Tibial artery (tissue), 4 donors: ENCODE measurements at regions not wholly inside any gene's neighbourhood (a gene's known extent, or its start where the extent isn't known, plus 50 kb on each side); places are given as distances from the start of the nearest gene placed in this dataset.
"Not testable (repeated sequence)": the region's sequence is repeated elsewhere in the genome, so short reads cannot be mapped to it uniquely, and the experiment has no call there.

Experiments
- DNase-seq, 2 donors: peaks; one replicate each; pipeline ENCODE4 v3.0.0-alpha.2; 2019
- H3K27ac ChIP-seq, 2 donors: fragments of 200-600 bp; sonication (generic) in 1 of 2; 1 replicate in 1 of 2; 2 replicates in 1 of 2; pipeline ENCODE4 v1.5.1; 2018 to 2019; ENCODE audit warnings: mild to moderate bottlenecking in 1 of 2
- H3K27me3 ChIP-seq, 2 donors: fragments of 200-600 bp; sonication (generic) in 1 of 2; one replicate each; pipeline versions ENCODE4 v1.5.1 to v1.6.0; 2016 to 2019
- H3K36me3 ChIP-seq, 3 donors: fragments of 200-600 bp; sonication (generic) in 2 of 3; one replicate each; pipeline ENCODE4 v1.5.1; 2016 to 2019; ENCODE audit warnings: mild to moderate bottlenecking in 2 of 3
- H3K4me1 ChIP-seq, 4 donors: fragments of 200-600 bp; sonication (generic) in 2 of 4; 1 replicate in 3 of 4; 2 replicates in 1 of 4; pipeline ENCODE4 v1.5.1; 2016 to 2019
- H3K4me3 ChIP-seq, 2 donors: fragments of 200-600 bp; sonication (generic) in 1 of 2; 1 replicate in 1 of 2; 2 replicates in 1 of 2; pipeline ENCODE4 v1.5.1; 2018 to 2019; ENCODE audit warnings: mild to moderate bottlenecking in 2 of 2
- H3K9me3 ChIP-seq, 3 donors: fragments of 200-600 bp; sonication (generic) in 1 of 3; one replicate each; pipeline ENCODE4 v1.5.1; 2016 to 2019
- CTCF ChIP-seq, 2 experiments: fragments of 200-600 bp in 1 of 2; fragments of 450-650 bp in 1 of 2; IDR thresholded peaks; one replicate each; pipeline ENCODE4 v1.5.1; 2017 to 2019; ENCODE audit warnings: antibody characterized with exemption in 2 of 2, mild to moderate bottlenecking in 1 of 2, moderate library complexity in 1 of 2
- intact Hi-C: fragments of 100-400 bp; cut with DNase I; formaldehyde crosslinking; loops from one replicate; pipeline ENCODE4 v1.15.0; 2023; ENCODE audit warnings: low total_unique reads

- no peak overlapping the region for H3K4me3 ChIP-seq
- H3K36me3 ChIP-seq: no peaks in the 10 kb centered on the region
- no peaks in the 10 kb centered on the region for H3K27me3 ChIP-seq
- no peak for DNase-seq
- H3K4me1 ChIP-seq: no peaks in the 10 kb centered on the region
- TF ChIP-seq CTCF (IDR thresholded peaks at IDR 0.05): no peak
- H3K27ac ChIP-seq: no peak overlapping the region
- no peaks in the 10 kb centered on the region for H3K9me3 ChIP-seq
- intact Hi-C loops: no loop called here
Measured at GRCh38 chr2:167729911-167730310, 517.5 kb downstream of the STK39 start.

DNA sequence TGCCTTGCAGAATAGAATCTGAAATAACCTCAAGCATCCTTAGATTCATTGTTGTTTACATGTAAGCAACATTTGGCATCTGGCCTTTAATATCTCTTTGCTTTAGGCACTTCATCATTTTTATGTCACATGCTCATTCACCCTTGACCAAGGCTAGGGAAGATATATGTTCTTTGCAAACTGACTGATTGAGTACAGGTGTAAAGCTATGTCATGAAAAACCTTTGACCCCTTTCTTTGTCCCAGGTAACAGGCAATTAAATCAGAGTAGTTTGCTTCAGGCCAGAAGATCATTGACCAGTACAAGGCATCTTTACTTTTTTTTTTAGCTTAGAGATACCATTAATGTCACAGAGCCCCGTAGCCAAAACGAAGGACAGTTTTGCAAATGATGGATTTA is 520.6 kb downstream of the STK39 start:
- Histone ChIP-seq H3K4me3 (no peak overlapping the region), H3K4me1 (no peaks in the 10 kb centered on the region), H3K27ac (no peak overlapping the region), H3K9me3 (no peaks in the 10 kb centered on the region), H3K27me3 (no peaks in the 10 kb centered on the region), H3K36me3 (no peaks in the 10 kb centered on the region)
- no peak for DNase-seq
- no peak for TF ChIP-seq CTCF (IDR thresholded peaks at IDR 0.05)
- intact Hi-C loops: no loop called here

GRCh38 chr2:167721593-167721992 is 525.8 kb downstream of the STK39 start:
- TF ChIP-seq CTCF (IDR thresholded peaks at IDR 0.05): no peak
- no peak for DNase-seq
- intact Hi-C loops: no loop called here

GRCh38 chr2:167719410-167719809 is 528.0 kb downstream of the STK39 start:
- Histone ChIP-seq H3K4me3 (no peak overlapping the region), H3K9me3 (no peaks in the 10 kb centered on the region), H3K27me3 (no peaks in the 10 kb centered on the region), H3K36me3 (no peaks in the 10 kb centered on the region), H3K27ac (no peak overlapping the region), H3K4me1 (no peaks in the 10 kb centered on the region)
- DNase-seq: no peak
- no peak for TF ChIP-seq CTCF (IDR thresholded peaks at IDR 0.05)
- intact Hi-C loops: loop anchor here (2.0 kb wide), 1 partner anchor 31 kb away; no protein-coding TSS in a partner anchor

More at GRCh38 chr2:167721593-167721992, 525.8 kb downstream of the STK39 start:
- no peak overlapping the region for H3K27ac ChIP-seq
- H3K36me3 ChIP-seq: no peaks in the 10 kb centered on the region
- H3K4me3 ChIP-seq: no peak overlapping the region
- H3K27me3 ChIP-seq: no peaks in the 10 kb centered on the region
- H3K4me1 ChIP-seq: no peaks in the 10 kb centered on the region
- H3K9me3 ChIP-seq: no peaks in the 10 kb centered on the region

DNA sequence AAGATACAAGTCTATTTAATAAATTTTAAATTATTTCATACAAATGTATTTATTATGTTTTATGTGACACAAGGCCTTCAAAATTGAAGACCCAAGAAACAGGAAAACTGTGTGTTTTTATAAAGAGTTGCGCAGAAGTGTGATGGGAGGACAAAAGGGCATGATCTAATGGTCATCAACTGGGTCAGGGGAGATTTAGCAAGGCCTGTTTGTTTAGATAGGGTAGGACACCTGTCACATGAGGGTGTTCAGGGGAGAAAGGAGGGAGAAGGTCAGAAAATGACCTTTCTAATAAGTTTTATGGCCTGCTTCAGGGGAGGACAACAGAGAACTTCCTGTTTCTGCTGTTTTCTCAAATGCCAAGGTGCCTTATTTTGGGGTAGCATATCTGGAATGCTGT is 528.8 kb downstream of the STK39 start:
- H3K4me1 ChIP-seq: no peaks in the 10 kb centered on the region
- DNase-seq: no peak
- H3K27ac ChIP-seq: no peak overlapping the region
- no peak overlapping the region for H3K4me3 ChIP-seq
- no peaks in the 10 kb centered on the region for H3K27me3 ChIP-seq
- no peak for TF ChIP-seq CTCF (IDR thresholded peaks at IDR 0.05)
- H3K9me3 ChIP-seq: no peaks in the 10 kb centered on the region
- intact Hi-C loops: loop anchor here (2.0 kb wide), 1 partner anchor 30 kb away; no protein-coding TSS in a partner anchor
- H3K36me3 ChIP-seq: no peaks in the 10 kb centered on the region

- intact Hi-C loops: no loop called here
- Histone ChIP-seq H3K27ac (no peak overlapping the region), H3K27me3 (no peaks in the 10 kb centered on the region), H3K4me1 (no peaks in the 10 kb centered on the region), H3K4me3 (no peak overlapping the region), H3K36me3 (no peaks in the 10 kb centered on the region), H3K9me3 (no peaks in the 10 kb centered on the region)
- TF ChIP-seq CTCF (IDR thresholded peaks at IDR 0.05): no peak
- DNase-seq: no peak
Measured at GRCh38 chr2:167715932-167716331, 531.5 kb downstream of the STK39 start.

- H3K9me3 ChIP-seq, DNase-seq, H3K36me3 ChIP-seq, H3K4me1 ChIP-seq, intact Hi-C loops, H3K27me3 ChIP-seq, H3K27ac ChIP-seq, H3K4me3 ChIP-seq: not testable (repeated sequence)
Measured at GRCh38 chr2:167715498-167715897, 531.9 kb downstream of the STK39 start.
